Endothelial cell of umbilical vein (primary cell): ENCODE measurements at regions not wholly inside any gene's neighbourhood (a gene's known extent, or its start where the extent isn't known, plus 50 kb on each side); places are given as distances from the start of the nearest gene placed in this dataset.

ENCODE experiments used
- CTCF ChIP-seq, 2 donors: IDR thresholded peaks; 1 replicate in 1 of 2; 2 replicates in 1 of 2; pipeline ENCODE4 v1.5.1; 2011; ENCODE audit warnings: low read length in 2 of 2, mild to moderate bottlenecking in 2 of 2, moderate library complexity in 2 of 2, control low read depth in 1 of 2, inconsistent platforms in 1 of 2, low read depth in 1 of 2; ENCODE audit not compliant: insufficient read depth in 1 of 2; ENCODE audit errors: extremely low read depth in 1 of 2
- EZH2 ChIP-seq: IDR thresholded peaks from 2 replicates; pipeline ENCODE4 v1.6.1; 2012; ENCODE audit warnings: borderline replicate concordance, low read depth, mild to moderate bottlenecking, moderate library complexity, low read length, inconsistent platforms; ENCODE audit not compliant: severe bottlenecking
- MAX ChIP-seq: IDR thresholded peaks from 2 replicates; pipeline ENCODE4 v1.6.1; 2011; ENCODE audit not compliant: insufficient read depth, insufficient read length
- POLR2A ChIP-seq: IDR thresholded peaks from 2 replicates; pipeline ENCODE4 v1.6.1; 2012; ENCODE audit warnings: low read depth, mild to moderate bottlenecking, control low read depth, low read length
- POLR2AphosphoS5 ChIP-seq: IDR thresholded peaks from 2 replicates; pipeline ENCODE4 v1.6.1; 2012; ENCODE audit warnings: low read depth, mild to moderate bottlenecking, control low read depth, low read length, moderate library complexity; ENCODE audit not compliant: insufficient read depth

GRCh38 chrX:1126738-1127137 is 85.7 kb downstream of the CRLF2 start:
- TF ChIP-seq MAX, result no peak
- no peak for TF ChIP-seq CTCF (IDR thresholded peaks at IDR 0.05; ENCODE audit: extremely low read depth in 1 of 2, insufficient read depth in 1 of 2, low read depth in 1 of 2, low read length in 2 of 2)
- TF ChIP-seq POLR2AphosphoS5, result no peak
- TF ChIP-seq EZH2, result no peak
- TF ChIP-seq POLR2A, result no peak
